ENCODE measurements at regions not wholly inside any gene's neighbourhood (a gene's known extent, or its start where the extent isn't known, plus 50 kb on each side); places are given as distances from the start of the nearest gene placed in this dataset.

GRCh38 chr5:158261674-158262367 lies 402.9 kb upstream of the CLINT1 start:
- TF ChIP-seq, protein P1, sequence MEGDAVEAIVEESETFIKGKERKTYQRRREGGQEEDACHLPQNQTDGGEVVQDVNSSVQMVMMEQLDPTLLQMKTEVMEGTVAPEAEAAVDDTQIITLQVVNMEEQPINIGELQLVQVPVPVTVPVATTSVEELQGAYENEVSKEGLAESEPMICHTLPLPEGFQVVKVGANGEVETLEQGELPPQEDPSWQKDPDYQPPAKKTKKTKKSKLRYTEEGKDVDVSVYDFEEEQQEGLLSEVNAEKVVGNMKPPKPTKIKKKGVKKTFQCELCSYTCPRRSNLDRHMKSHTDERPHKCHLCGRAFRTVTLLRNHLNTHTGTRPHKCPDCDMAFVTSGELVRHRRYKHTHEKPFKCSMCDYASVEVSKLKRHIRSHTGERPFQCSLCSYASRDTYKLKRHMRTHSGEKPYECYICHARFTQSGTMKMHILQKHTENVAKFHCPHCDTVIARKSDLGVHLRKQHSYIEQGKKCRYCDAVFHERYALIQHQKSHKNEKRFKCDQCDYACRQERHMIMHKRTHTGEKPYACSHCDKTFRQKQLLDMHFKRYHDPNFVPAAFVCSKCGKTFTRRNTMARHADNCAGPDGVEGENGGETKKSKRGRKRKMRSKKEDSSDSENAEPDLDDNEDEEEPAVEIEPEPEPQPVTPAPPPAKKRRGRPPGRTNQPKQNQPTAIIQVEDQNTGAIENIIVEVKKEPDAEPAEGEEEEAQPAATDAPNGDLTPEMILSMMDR (IDR thresholded peaks at IDR 0.05 in 4 of 5, conservative IDR thresholded peaks at IDR 0.05 in 1 of 5) = no peak
- TF ChIP-seq POLR2A (IDR thresholded peaks at IDR 0.05) = no peak

All from gastrocnemius medialis (tissue), 4 donors.